ENCODE measurements at regions not wholly inside any gene's neighbourhood (a gene's known extent, or its start where the extent isn't known, plus 50 kb on each side); places are given as distances from the start of the nearest gene placed in this dataset.

GRCh38 chr6:43862925-43863324 is 92.9 kb downstream of the VEGFA start:
- no peaks in the 10 kb centered on the region for H4K20me1 ChIP-seq (replicated peaks; ENCODE audit: control insufficient read depth, insufficient read depth, low read length)
- no peak overlapping the region for H3K9ac ChIP-seq (ENCODE audit: insufficient read depth in 1 of 2, low read depth in 2 of 2, low read length in 2 of 2)
- ATAC-seq (no peak), FAIRE-seq (peak; percentile 56), DNase-seq (ENCODE audit: extremely low read depth in 1 of 4, low spot score in 3 of 4) (no peak)
- H3K9me3 ChIP-seq (replicated peaks; ENCODE audit: control insufficient read depth, insufficient read depth, low read depth, low read length) = no peaks in the 10 kb centered on the region
- H3K27ac ChIP-seq (ENCODE audit: extremely low read depth, low read depth, low read length) = no peak overlapping the region
- no peaks in the 10 kb centered on the region for H3K79me2 ChIP-seq (ENCODE audit: control insufficient read depth, insufficient read depth, low read length)
- WGBS (ENCODE audit: insufficient coverage, low coverage, missing lambda C conversion rate) = 32% methylated on average over 2 of the region's 2 CpGs
- ChIA-PET CTCF (ENCODE audit: low intra/inter-chr PET ratio) (no interaction called here), POLR2A (interaction anchor here (0.6 kb wide), 1 partner anchor 1080 kb away, joined by 3 read pairs; no protein-coding TSS in a partner anchor)
- no peak overlapping the region for H3K4me2 ChIP-seq (ENCODE audit: insufficient read depth, low read length)
- H2AFZ ChIP-seq (ENCODE audit: low read depth, low read length) = no peak overlapping the region
- no TSS peak for BruUV-seq (replicated peaks)
- TF ChIP-seq XRCC4 (IDR thresholded peaks at IDR 0.05; ENCODE audit: extremely low read depth, insufficient read depth, insufficient read length) (no peak), ZKSCAN1 (IDR thresholded peaks at IDR 0.05; ENCODE audit: low read depth, low read length) (no peak), XRCC5 (IDR thresholded peaks at IDR 0.05; ENCODE audit: low read depth, low read length) (no peak), RAD51 (IDR thresholded peaks at IDR 0.05; ENCODE audit: borderline replicate concordance, low read depth) (peak; percentile 67), TOE1 (IDR thresholded peaks at IDR 0.05; ENCODE audit: borderline replicate concordance) (peak; percentile 73; the same call in 1 of the 2 replicates), TOE1 (CRISPR knock-in tag; IDR thresholded peaks at IDR 0.05; ENCODE audit: borderline replicate concordance, low read depth) (no peak), TFE3 (CRISPR knock-in tag; IDR thresholded peaks at IDR 0.05) (peak; percentile 89), ZBTB12 (CRISPR knock-in tag; IDR thresholded peaks at IDR 0.05) (no peak), USF2 (CRISPR knock-in tag; IDR thresholded peaks at IDR 0.05) (peak; percentile 65), KLF10 (CRISPR knock-in tag; IDR thresholded peaks at IDR 0.05) (no peak)
- TF ChIP-seq, protein P1, sequence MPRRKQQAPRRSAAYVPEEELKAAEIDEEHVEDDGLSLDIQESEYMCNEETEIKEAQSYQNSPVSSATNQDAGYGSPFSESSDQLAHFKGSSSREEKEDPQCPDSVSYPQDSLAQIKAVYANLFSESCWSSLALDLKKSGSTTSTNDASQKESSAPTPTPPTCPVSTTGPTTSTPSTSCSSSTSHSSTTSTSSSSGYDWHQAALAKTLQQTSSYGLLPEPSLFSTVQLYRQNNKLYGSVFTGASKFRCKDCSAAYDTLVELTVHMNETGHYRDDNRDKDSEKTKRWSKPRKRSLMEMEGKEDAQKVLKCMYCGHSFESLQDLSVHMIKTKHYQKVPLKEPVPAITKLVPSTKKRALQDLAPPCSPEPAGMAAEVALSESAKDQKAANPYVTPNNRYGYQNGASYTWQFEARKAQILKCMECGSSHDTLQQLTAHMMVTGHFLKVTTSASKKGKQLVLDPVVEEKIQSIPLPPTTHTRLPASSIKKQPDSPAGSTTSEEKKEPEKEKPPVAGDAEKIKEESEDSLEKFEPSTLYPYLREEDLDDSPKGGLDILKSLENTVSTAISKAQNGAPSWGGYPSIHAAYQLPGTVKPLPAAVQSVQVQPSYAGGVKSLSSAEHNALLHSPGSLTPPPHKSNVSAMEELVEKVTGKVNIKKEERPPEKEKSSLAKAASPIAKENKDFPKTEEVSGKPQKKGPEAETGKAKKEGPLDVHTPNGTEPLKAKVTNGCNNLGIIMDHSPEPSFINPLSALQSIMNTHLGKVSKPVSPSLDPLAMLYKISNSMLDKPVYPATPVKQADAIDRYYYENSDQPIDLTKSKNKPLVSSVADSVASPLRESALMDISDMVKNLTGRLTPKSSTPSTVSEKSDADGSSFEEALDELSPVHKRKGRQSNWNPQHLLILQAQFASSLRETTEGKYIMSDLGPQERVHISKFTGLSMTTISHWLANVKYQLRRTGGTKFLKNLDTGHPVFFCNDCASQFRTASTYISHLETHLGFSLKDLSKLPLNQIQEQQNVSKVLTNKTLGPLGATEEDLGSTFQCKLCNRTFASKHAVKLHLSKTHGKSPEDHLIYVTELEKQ (CRISPR knock-in tag; IDR thresholded peaks at IDR 0.05) = no peak
- TF ChIP-seq, protein P2, sequence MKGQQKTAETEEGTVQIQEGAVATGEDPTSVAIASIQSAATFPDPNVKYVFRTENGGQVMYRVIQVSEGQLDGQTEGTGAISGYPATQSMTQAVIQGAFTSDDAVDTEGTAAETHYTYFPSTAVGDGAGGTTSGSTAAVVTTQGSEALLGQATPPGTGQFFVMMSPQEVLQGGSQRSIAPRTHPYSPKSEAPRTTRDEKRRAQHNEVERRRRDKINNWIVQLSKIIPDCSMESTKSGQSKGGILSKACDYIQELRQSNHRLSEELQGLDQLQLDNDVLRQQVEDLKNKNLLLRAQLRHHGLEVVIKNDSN (CRISPR knock-in tag; IDR thresholded peaks at IDR 0.05) = peak; percentile 60
- H3K27me3 ChIP-seq (ENCODE audit: control insufficient read depth in 2 of 2, insufficient read depth in 2 of 2, low read length in 2 of 2) = no peaks in the 10 kb centered on the region
- no peaks in the 10 kb centered on the region for H3K9me1 ChIP-seq (ENCODE audit: control insufficient read depth, insufficient read depth, low read length)
- H3K4me1 ChIP-seq (replicated peaks in 1 of 2; ENCODE audit: control insufficient read depth in 2 of 2, insufficient read depth in 2 of 2, low read length in 2 of 2) = peaks cover 0 to 3% of the 10 kb centered on the region in 2 experiments; a peak in 3 of 5 replicates
- intact Hi-C loops (cut with micrococcal nuclease) (no loop called here), in situ Hi-C loops (cut with MboI) (no loop called here)
- H3K36me3 ChIP-seq (ENCODE audit: control insufficient read depth, insufficient read depth, low read length) = no peaks in the 10 kb centered on the region
- H3K4me3 ChIP-seq = no peak overlapping the region

All from K562 (cell line).